ENCODE measurements at regions not wholly inside any gene's neighbourhood (a gene's known extent, or its start where the extent isn't known, plus 50 kb on each side); places are given as distances from the start of the nearest gene placed in this dataset.

- Histone ChIP-seq H3K27ac (ENCODE audit: low read depth, low read length, poor library complexity, severe bottlenecking) (no peak overlapping the region), H3K4me2 (ENCODE audit: low read length) (no peak overlapping the region), H3K9me2 (ENCODE audit: low read depth, low read length) (no peaks in the 10 kb centered on the region), H3F3A (ENCODE audit: insufficient read depth, low read length) (no peaks in the 10 kb centered on the region), H3K9ac (ENCODE audit: low read length) (no peak overlapping the region), H3K79me2 (ENCODE audit: insufficient read depth, low read length) (no peaks in the 10 kb centered on the region), H3K9me3 (ENCODE audit: low read length) (no peaks in the 10 kb centered on the region), H3K4me3 (ENCODE audit: low read depth, low read length, poor library complexity, severe bottlenecking) (no peak overlapping the region), H4K20me1 (ENCODE audit: insufficient read depth, low read length) (no peaks in the 10 kb centered on the region), H3K36me3 (ENCODE audit: insufficient read depth, low read length) (no peaks in the 10 kb centered on the region), H2AFZ (ENCODE audit: low read length) (no peak overlapping the region), H3K27me3 (ENCODE audit: insufficient read depth, low read length) (no peaks in the 10 kb centered on the region), H3K4me1 (ENCODE audit: insufficient read depth, low read length, severe bottlenecking) (no peaks in the 10 kb centered on the region)
- no peak for TF ChIP-seq EZH2 (IDR thresholded peaks at IDR 0.05; ENCODE audit: borderline replicate concordance, low read length)
- TF ChIP-seq, protein P1, sequence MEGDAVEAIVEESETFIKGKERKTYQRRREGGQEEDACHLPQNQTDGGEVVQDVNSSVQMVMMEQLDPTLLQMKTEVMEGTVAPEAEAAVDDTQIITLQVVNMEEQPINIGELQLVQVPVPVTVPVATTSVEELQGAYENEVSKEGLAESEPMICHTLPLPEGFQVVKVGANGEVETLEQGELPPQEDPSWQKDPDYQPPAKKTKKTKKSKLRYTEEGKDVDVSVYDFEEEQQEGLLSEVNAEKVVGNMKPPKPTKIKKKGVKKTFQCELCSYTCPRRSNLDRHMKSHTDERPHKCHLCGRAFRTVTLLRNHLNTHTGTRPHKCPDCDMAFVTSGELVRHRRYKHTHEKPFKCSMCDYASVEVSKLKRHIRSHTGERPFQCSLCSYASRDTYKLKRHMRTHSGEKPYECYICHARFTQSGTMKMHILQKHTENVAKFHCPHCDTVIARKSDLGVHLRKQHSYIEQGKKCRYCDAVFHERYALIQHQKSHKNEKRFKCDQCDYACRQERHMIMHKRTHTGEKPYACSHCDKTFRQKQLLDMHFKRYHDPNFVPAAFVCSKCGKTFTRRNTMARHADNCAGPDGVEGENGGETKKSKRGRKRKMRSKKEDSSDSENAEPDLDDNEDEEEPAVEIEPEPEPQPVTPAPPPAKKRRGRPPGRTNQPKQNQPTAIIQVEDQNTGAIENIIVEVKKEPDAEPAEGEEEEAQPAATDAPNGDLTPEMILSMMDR (IDR thresholded peaks at IDR 0.05; ENCODE audit: low read length): no peak
These were observed 779.0 kb downstream of the SQOR start for GRCh38 chr15:46413799-46414198.

DNA sequence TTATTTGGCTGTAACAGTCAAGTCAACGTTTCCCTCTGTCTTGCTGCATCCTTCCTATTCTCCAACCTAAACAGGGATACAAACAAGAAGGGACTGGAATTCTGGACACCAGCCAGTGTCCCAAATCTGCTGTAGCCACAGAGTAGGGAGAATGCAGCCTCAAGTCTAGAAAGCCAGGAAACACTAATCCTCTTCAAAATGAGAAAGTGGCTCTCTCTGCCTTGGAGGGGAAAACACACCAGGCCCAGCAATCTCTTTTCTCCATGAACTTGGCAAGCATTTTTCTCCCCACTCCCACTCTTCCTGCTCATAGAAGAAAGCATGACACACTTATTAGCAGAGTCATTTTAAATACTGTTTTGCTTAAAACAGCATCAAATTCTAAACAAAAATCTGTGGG lies 781.7 kb downstream of the SQOR start:
- Histone ChIP-seq H3K36me3 (ENCODE audit: insufficient read depth, low read length) (no peaks in the 10 kb centered on the region), H3K27ac (ENCODE audit: low read depth, low read length, poor library complexity, severe bottlenecking) (no peak overlapping the region), H3K4me3 (ENCODE audit: low read depth, low read length, poor library complexity, severe bottlenecking) (no peak overlapping the region), H3K9ac (ENCODE audit: low read length) (no peak overlapping the region), H3K9me3 (ENCODE audit: low read length) (no peaks in the 10 kb centered on the region), H2AFZ (ENCODE audit: low read length) (no peak overlapping the region), H3K4me2 (ENCODE audit: low read length) (no peak overlapping the region), H3K4me1 (ENCODE audit: insufficient read depth, low read length, severe bottlenecking) (no peaks in the 10 kb centered on the region), H3F3A (ENCODE audit: insufficient read depth, low read length) (no peaks in the 10 kb centered on the region), H4K20me1 (ENCODE audit: insufficient read depth, low read length) (no peaks in the 10 kb centered on the region), H3K9me2 (ENCODE audit: low read depth, low read length) (no peaks in the 10 kb centered on the region), H3K79me2 (ENCODE audit: insufficient read depth, low read length) (no peaks in the 10 kb centered on the region), H3K27me3 (ENCODE audit: insufficient read depth, low read length) (no peaks in the 10 kb centered on the region)
- TF ChIP-seq, protein P1 (IDR thresholded peaks at IDR 0.05; ENCODE audit: low read length): no peak
- no peak for TF ChIP-seq EZH2 (IDR thresholded peaks at IDR 0.05; ENCODE audit: borderline replicate concordance, low read length)

DNA sequence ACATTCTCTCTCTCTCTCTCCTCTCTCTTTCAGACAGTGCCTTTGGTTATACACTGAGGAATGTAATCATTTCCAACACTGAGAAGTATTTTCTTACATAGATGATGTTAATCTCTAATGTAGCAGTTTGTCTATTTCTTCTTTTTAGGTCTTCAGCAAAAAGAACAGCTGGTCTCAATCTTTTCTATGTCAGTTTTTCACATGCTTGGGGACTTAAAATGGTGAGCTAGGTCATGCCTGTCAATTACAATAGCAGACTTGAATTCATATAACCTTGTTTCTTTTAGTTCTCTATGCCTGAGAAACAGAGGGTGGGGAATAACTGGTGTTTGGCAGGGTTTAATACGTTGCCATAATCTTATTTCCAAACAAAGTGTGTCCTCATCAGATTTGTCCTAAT lies 786.2 kb downstream of the SQOR start:
- no peaks in the 10 kb centered on the region for H3K9me2 ChIP-seq (ENCODE audit: low read depth, low read length)
- no peaks in the 10 kb centered on the region for H3K36me3 ChIP-seq (ENCODE audit: insufficient read depth, low read length)
- no peaks in the 10 kb centered on the region for H3K79me2 ChIP-seq (ENCODE audit: insufficient read depth, low read length)
- H3K9me3 ChIP-seq (ENCODE audit: low read length): no peaks in the 10 kb centered on the region
- no peaks in the 10 kb centered on the region for H4K20me1 ChIP-seq (ENCODE audit: insufficient read depth, low read length)
- H3K27ac ChIP-seq (ENCODE audit: low read depth, low read length, poor library complexity, severe bottlenecking): no peak overlapping the region
- no peak overlapping the region for H3K9ac ChIP-seq (ENCODE audit: low read length)
- H3K4me1 ChIP-seq (ENCODE audit: insufficient read depth, low read length, severe bottlenecking): no peaks in the 10 kb centered on the region
- TF ChIP-seq, protein P1 (IDR thresholded peaks at IDR 0.05; ENCODE audit: low read length): no peak
- TF ChIP-seq EZH2 (IDR thresholded peaks at IDR 0.05; ENCODE audit: borderline replicate concordance, low read length): no peak
- no peaks in the 10 kb centered on the region for H3K27me3 ChIP-seq (ENCODE audit: insufficient read depth, low read length)
- no peak overlapping the region for H3K4me2 ChIP-seq (ENCODE audit: low read length)
- no peaks in the 10 kb centered on the region for H3F3A ChIP-seq (ENCODE audit: insufficient read depth, low read length)
- H2AFZ ChIP-seq (ENCODE audit: low read length): no peak overlapping the region
- no peak overlapping the region for H3K4me3 ChIP-seq (ENCODE audit: low read depth, low read length, poor library complexity, severe bottlenecking)
